GM12878 (cell line): ENCODE measurements at regions not wholly inside any gene's neighbourhood (a gene's known extent, or its start where the extent isn't known, plus 50 kb on each side); places are given as distances from the start of the nearest gene placed in this dataset.

ENCODE experiments used
- ATAC-seq: fragments of 200-7000 bp; cut with Tn5 transposase; 3 replicates; pipeline ENCODE4 v1.9.1; 2020; ENCODE audit warnings: mild to moderate bottlenecking, moderate library complexity
- BruUV-seq: library from RNA; stranded (reverse); fragments of 400-500 nt; replicated peaks from 2 replicates; lab custom pipeline; 2021; lab: Mats Ljungman, UMichigan
- CTCF ChIA-PET: fragments of 300-600 bp; sonication (Branson Sonifier 250); formaldehyde crosslinking; extraction: SDS; loops from one replicate; lab custom pipeline; 2021; ENCODE audit warnings: inconsistent platforms; lab: Yijun Ruan, JAX
- POLR2A ChIA-PET: fragments of 350-600 bp; formaldehyde crosslinking; extraction: SDS; loops from one replicate; lab custom pipeline; 2021; ENCODE audit warnings: inconsistent platforms; lab: Charles Lee
- RAD21 ChIA-PET: fragments of 300-600 bp; sonication (Branson Sonifier 250); formaldehyde crosslinking; loops from one replicate; lab custom pipeline; 2023; ENCODE audit warnings: antibody characterized with exemption; ENCODE audit not compliant: unreplicated experiment; lab: Charles Lee
- SMC1A ChIA-PET: fragments of 300-600 bp; sonication (Branson Sonifier 250); formaldehyde crosslinking; loops from one replicate; lab custom pipeline; 2023; ENCODE audit not compliant: unreplicated experiment, uncharacterized antibody; lab: Charles Lee
- DNase-seq: peaks from one replicate; pipeline ENCODE4 v3.0.0-alpha.2; 2011; ENCODE audit warnings: low read depth, low spot score
- FAIRE-seq: peaks from 3 replicates; lab custom pipeline; 2011; peaks lifted over from hg19 to GRCh38; lab: Jason Lieb, UNC
- H2AFZ ChIP-seq: 2 replicates; pipeline ENCODE4 v1.6.0; 2011; ENCODE audit warnings: low read depth, low read length, control low read depth; ENCODE audit not compliant: control insufficient read depth
- H3K27ac ChIP-seq: 2 replicates; pipeline ENCODE4 v1.5.1; 2011; ENCODE audit warnings: control low read depth; ENCODE audit not compliant: control insufficient read depth, insufficient read depth
- H3K27me3 ChIP-seq, 2 experiments: replicated peaks in 1 of 2; 2 replicates each; pipeline versions ENCODE4 v1.6.0 to v1.6.1; 2011; ENCODE audit warnings: low read length in 1 of 2; ENCODE audit not compliant: control insufficient read depth in 2 of 2, insufficient read depth in 2 of 2
- H3K36me3 ChIP-seq, 2 experiments: 2 replicates each; pipeline ENCODE4 v1.5.1; 2011; ENCODE audit warnings: low read length in 1 of 2; ENCODE audit not compliant: control insufficient read depth in 2 of 2, insufficient read depth in 2 of 2
- H3K4me1 ChIP-seq: 2 replicates; pipeline ENCODE4 v1.6.1; 2011; ENCODE audit warnings: mild to moderate bottlenecking, low read length, moderate library complexity, mixed read lengths; ENCODE audit not compliant: control insufficient read depth, insufficient read depth
- H3K4me2 ChIP-seq: 2 replicates; pipeline ENCODE4 v1.6.0; 2011; ENCODE audit warnings: control low read depth; ENCODE audit not compliant: control insufficient read depth, insufficient read depth
- H3K4me3 ChIP-seq: fragments of 200-600 bp; sonication (generic); 2 replicates; pipeline ENCODE4 v1.5.1; 2016
- H3K79me2 ChIP-seq: 2 replicates; pipeline ENCODE4 v1.6.0; 2011; ENCODE audit warnings: low read length; ENCODE audit not compliant: control insufficient read depth, insufficient read depth
- H3K9ac ChIP-seq: 2 replicates; pipeline ENCODE4 v1.8.0; 2011; ENCODE audit warnings: low read length, control low read depth, mixed read lengths; ENCODE audit not compliant: control insufficient read depth, insufficient read depth
- H3K9me3 ChIP-seq: replicated peaks from 3 replicates; pipeline ENCODE4 v1.5.1; 2011; ENCODE audit warnings: mild to moderate bottlenecking, low read length; ENCODE audit not compliant: control insufficient read depth, insufficient read depth
- H4K20me1 ChIP-seq: 2 replicates; pipeline ENCODE4 v1.6.0; 2011; ENCODE audit not compliant: control insufficient read depth, insufficient read depth
- JUNB ChIP-seq: IDR thresholded peaks from 2 replicates; pipeline ENCODE4 v1.6.1; 2016; ENCODE audit warnings: antibody characterized with exemption, mild to moderate bottlenecking
- PAX5 ChIP-seq: IDR thresholded peaks from 2 replicates; pipeline ENCODE4 v1.6.1; 2011; ENCODE audit warnings: low read depth, low read length, borderline replicate concordance
- ZNF274 ChIP-seq: IDR thresholded peaks from one replicate; pipeline ENCODE4 v1.8.0; 2011; ENCODE audit not compliant: insufficient read length, insufficient read depth
- WGBS: methylation state at CpG from one replicate; pipeline ENCODE4 v1.1.6; 2016; ENCODE audit warnings: low lambda C conversion rate; ENCODE audit not compliant: insufficient replicate concordance, insufficient coverage; ENCODE audit errors: missing lambda C conversion rate; 5-methylcytosine and 5-hydroxymethylcytosine counted together
- in situ Hi-C: fragments of 300-500 bp; cut with MboI; formaldehyde crosslinking; loops from 9 replicates; pipeline ENCODE4 v1.14.3; 2018; ENCODE audit warnings: mixed read lengths
- intact Hi-C: fragments of 100-400 bp; cut with micrococcal nuclease; formaldehyde crosslinking; loops from one replicate; pipeline ENCODE4 v1.14.2; 2022; ENCODE audit not compliant: unreplicated experiment

- DNase-seq (no peak), ATAC-seq (no peak), FAIRE-seq (no peak)
- intact Hi-C loops = no loop called here
- H3K9ac ChIP-seq = no peak overlapping the region
- H3K79me2 ChIP-seq = no peaks in the 10 kb centered on the region
- no peak overlapping the region for H3K27ac ChIP-seq
- H3K27me3 ChIP-seq = no peaks in the 10 kb centered on the region
- no peak overlapping the region for H3K4me3 ChIP-seq
- H3K9me3 ChIP-seq = no peaks in the 10 kb centered on the region
- H2AFZ ChIP-seq = no peak overlapping the region
- H4K20me1 ChIP-seq = no peaks in the 10 kb centered on the region
- ChIA-PET SMC1A (no interaction called here), CTCF (interaction anchor here (0.5 to 1.1 kb wide), 2 partner anchors 9 to 12 kb away, joined by 3 read pairs; no protein-coding TSS in a partner anchor), POLR2A (no interaction called here), RAD21 (no interaction called here)
- no peak overlapping the region for H3K4me2 ChIP-seq
- no peaks in the 10 kb centered on the region for H3K36me3 ChIP-seq
- 28% methylated on average over 3 of the region's 3 CpGs for WGBS
- in situ Hi-C loops = no loop called here
- no TSS peak for BruUV-seq
- peaks cover 3% of the 10 kb centered on the region; the same call in 1 of the 2 replicates for H3K4me1 ChIP-seq
- no peak for TF ChIP-seq PAX5
- TF ChIP-seq, all 136 proteins: peak for 0
Observed at GRCh38 chrX:20454117-20454516, 187.4 kb upstream of the RPS6KA3 start.

- H3K27ac ChIP-seq = no peak overlapping the region
- no peaks in the 10 kb centered on the region for H4K20me1 ChIP-seq
- DNase-seq = no peak
- ChIA-PET SMC1A (interaction anchor here (0.6 to 1.5 kb wide), 5 partner anchors 15 to 1678 kb away, joined by 3 to 5 read pairs (median 4); no protein-coding TSS in a partner anchor), CTCF (interaction anchor here (1.3 kb wide), 1 partner anchor 9 kb away, joined by 5 read pairs; no protein-coding TSS in a partner anchor), RAD21 (no interaction called here), POLR2A (interaction anchor here (0.6 kb wide), 1 partner anchor 430 kb away, joined by 3 read pairs; no protein-coding TSS in a partner anchor)
- no peak overlapping the region; the same call in 1 of the 2 replicates for H3K4me3 ChIP-seq
- in situ Hi-C loops (no loop called here), intact Hi-C loops (no loop called here)
- H2AFZ ChIP-seq = no peak overlapping the region
- H3K27me3 ChIP-seq = no peaks in the 10 kb centered on the region; a peak in 1 of 4 replicates
- H3K4me2 ChIP-seq = no peak overlapping the region
- no peaks in the 10 kb centered on the region for H3K9me3 ChIP-seq
- H3K36me3 ChIP-seq = no peaks in the 10 kb centered on the region
- TF ChIP-seq ZNF274 (no peak), JUNB (peak; percentile 39; the same call in 1 of the 2 replicates)
- 2% methylated on average over 4 of the region's 4 CpGs for WGBS
- no peak overlapping the region for H3K9ac ChIP-seq
- peak; percentile 82 for ATAC-seq
- no peak for FAIRE-seq
- BruUV-seq = no TSS peak
- H3K4me1 ChIP-seq = peaks cover 3% of the 10 kb centered on the region; the same call in 1 of the 2 replicates
- no peaks in the 10 kb centered on the region for H3K79me2 ChIP-seq
Observed at GRCh38 chrX:20452487-20452886, 185.8 kb upstream of the RPS6KA3 start.
